Fibroblast of lung (primary cell): ENCODE measurements at regions not wholly inside any gene's neighbourhood (a gene's known extent, or its start where the extent isn't known, plus 50 kb on each side); places are given as distances from the start of the nearest gene placed in this dataset.

Source experiments
- DNase-seq, 2 donors: peaks; one replicate each; pipeline versions ENCODE4 v3.0.0 to v3.0.0-alpha.2; 2010; ENCODE audit warnings: low read depth in 2 of 2
- H2AFZ ChIP-seq: 2 replicates; pipeline ENCODE4 v1.5.1; 2012; ENCODE audit warnings: low read length, control low read depth, inconsistent platforms
- H3K27ac ChIP-seq: 2 replicates; pipeline ENCODE4 v1.5.1; 2011; ENCODE audit warnings: low read length, control low read depth; ENCODE audit not compliant: insufficient read depth
- H3K27me3 ChIP-seq: 2 replicates; pipeline ENCODE4 v1.5.1; 2011; ENCODE audit warnings: mild to moderate bottlenecking, low read length; ENCODE audit not compliant: control insufficient read depth, insufficient read depth
- H3K36me3 ChIP-seq: 2 replicates; pipeline ENCODE4 v1.5.1; 2011; ENCODE audit warnings: low read length; ENCODE audit not compliant: control insufficient read depth, insufficient read depth
- H3K4me1 ChIP-seq: 2 replicates; pipeline ENCODE4 v1.5.1; 2011; ENCODE audit warnings: low read length; ENCODE audit not compliant: control insufficient read depth, insufficient read depth; ENCODE audit errors: extremely low read depth
- H3K4me2 ChIP-seq: 2 replicates; pipeline ENCODE4 v1.5.1; 2011; ENCODE audit warnings: low read length, control low read depth; ENCODE audit not compliant: insufficient read depth; ENCODE audit errors: extremely low read depth
- H3K4me3 ChIP-seq, 4 experiments: fragments of 200-600 bp in 1 of 4; sonication (generic) in 1 of 4; replicated peaks in 1 of 4; 2 replicates each; pipeline ENCODE4 v1.5.1; 2011 to 2016; ENCODE audit warnings: low read length in 4 of 4, low read depth in 3 of 4, mild to moderate bottlenecking in 3 of 4, control low read depth in 2 of 4, inconsistent platforms in 1 of 4, mixed read lengths in 1 of 4; ENCODE audit not compliant: insufficient read depth in 1 of 4; ENCODE audit errors: control extremely low read depth in 1 of 4
- H3K79me2 ChIP-seq: 2 replicates; pipeline ENCODE4 v1.5.1; 2012; ENCODE audit warnings: mild to moderate bottlenecking, low read length, inconsistent platforms; ENCODE audit not compliant: control insufficient read depth, insufficient read depth
- H3K9ac ChIP-seq: 2 replicates; pipeline ENCODE4 v1.5.1; 2011; ENCODE audit warnings: mild to moderate bottlenecking, low read length, control low read depth; ENCODE audit not compliant: insufficient read depth
- H3K9me3 ChIP-seq: 2 replicates; pipeline ENCODE4 v1.5.1; 2012; ENCODE audit warnings: low read depth, low read length; ENCODE audit not compliant: control insufficient read depth, insufficient read depth
- H4K20me1 ChIP-seq: 2 replicates; pipeline ENCODE4 v1.5.1; 2011; ENCODE audit warnings: low read length; ENCODE audit not compliant: control insufficient read depth, insufficient read depth; ENCODE audit errors: extremely low read depth
- EZH2 ChIP-seq: IDR thresholded peaks from 2 replicates; pipeline ENCODE4 v1.5.1; 2012; ENCODE audit warnings: low read length, control low read depth, mild to moderate bottlenecking; ENCODE audit errors: missing control alignments
- TF ChIP-seq, protein P1 (sequence below), 2 donors: IDR thresholded peaks in 1 of 2; conservative IDR thresholded peaks in 1 of 2; 1 replicate in 1 of 2; 2 replicates in 1 of 2; pipeline ENCODE4 v1.5.1; 2011 to 2012; ENCODE audit warnings: low read length in 2 of 2, control low read depth in 1 of 2, inconsistent platforms in 1 of 2, low read depth in 1 of 2, mild to moderate bottlenecking in 1 of 2

DNA sequence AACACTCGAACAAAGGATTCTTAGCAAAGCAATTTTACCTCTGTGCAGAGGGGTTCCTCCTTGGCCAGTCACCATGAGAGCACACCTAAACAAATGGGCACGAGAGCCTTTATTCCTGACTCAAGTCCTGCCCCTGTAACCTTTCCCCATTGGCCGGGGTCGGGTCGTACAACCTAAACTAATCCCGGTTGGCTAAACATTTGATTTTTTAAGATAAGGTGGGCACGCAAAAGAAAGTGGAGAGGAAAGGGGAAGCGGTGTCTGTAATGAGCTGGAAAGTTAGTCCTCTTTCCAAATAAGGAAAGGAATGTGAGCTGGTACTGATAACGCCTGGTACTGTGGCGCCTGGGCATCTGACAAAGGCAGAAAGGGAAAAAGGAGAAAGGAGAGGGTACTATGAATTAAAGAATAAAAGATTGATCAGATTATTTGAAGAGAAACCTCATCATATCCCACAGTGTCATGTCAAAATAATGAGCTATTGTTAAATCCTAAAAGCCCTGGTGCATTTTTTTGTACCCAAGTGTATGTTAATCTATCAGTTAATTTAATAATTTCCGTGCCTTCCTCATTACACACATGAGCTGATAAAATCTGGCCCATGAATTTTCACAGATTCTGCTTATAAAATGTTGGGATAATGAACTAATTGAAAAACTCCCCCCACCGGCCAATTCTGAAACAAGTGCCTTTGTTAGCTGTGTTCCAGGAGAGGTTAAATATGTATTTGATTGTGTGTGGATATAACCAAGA is 335.7 kb downstream of the RFC3 start:
- no peak overlapping the region for H3K4me3 ChIP-seq
- no peak overlapping the region for H3K9ac ChIP-seq
- no peaks in the 10 kb centered on the region for H3K36me3 ChIP-seq
- H3K4me1 ChIP-seq, result peaks cover 2% of the 10 kb centered on the region
- H3K79me2 ChIP-seq, result no peaks in the 10 kb centered on the region
- no peak overlapping the region for H3K27ac ChIP-seq
- no peak overlapping the region for H3K4me2 ChIP-seq
- no peaks in the 10 kb centered on the region for H3K27me3 ChIP-seq
- no peak for TF ChIP-seq EZH2
- TF ChIP-seq, protein P1, sequence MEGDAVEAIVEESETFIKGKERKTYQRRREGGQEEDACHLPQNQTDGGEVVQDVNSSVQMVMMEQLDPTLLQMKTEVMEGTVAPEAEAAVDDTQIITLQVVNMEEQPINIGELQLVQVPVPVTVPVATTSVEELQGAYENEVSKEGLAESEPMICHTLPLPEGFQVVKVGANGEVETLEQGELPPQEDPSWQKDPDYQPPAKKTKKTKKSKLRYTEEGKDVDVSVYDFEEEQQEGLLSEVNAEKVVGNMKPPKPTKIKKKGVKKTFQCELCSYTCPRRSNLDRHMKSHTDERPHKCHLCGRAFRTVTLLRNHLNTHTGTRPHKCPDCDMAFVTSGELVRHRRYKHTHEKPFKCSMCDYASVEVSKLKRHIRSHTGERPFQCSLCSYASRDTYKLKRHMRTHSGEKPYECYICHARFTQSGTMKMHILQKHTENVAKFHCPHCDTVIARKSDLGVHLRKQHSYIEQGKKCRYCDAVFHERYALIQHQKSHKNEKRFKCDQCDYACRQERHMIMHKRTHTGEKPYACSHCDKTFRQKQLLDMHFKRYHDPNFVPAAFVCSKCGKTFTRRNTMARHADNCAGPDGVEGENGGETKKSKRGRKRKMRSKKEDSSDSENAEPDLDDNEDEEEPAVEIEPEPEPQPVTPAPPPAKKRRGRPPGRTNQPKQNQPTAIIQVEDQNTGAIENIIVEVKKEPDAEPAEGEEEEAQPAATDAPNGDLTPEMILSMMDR (conservative IDR thresholded peaks at IDR 0.05 in 1 of 2, IDR thresholded peaks at IDR 0.05 in 1 of 2; ENCODE audit: low read depth in 1 of 2, low read length in 2 of 2), result no peak
- no peak overlapping the region for H2AFZ ChIP-seq
- H4K20me1 ChIP-seq, result no peaks in the 10 kb centered on the region
- DNase-seq, result no peak
- no peaks in the 10 kb centered on the region for H3K9me3 ChIP-seq

DNA sequence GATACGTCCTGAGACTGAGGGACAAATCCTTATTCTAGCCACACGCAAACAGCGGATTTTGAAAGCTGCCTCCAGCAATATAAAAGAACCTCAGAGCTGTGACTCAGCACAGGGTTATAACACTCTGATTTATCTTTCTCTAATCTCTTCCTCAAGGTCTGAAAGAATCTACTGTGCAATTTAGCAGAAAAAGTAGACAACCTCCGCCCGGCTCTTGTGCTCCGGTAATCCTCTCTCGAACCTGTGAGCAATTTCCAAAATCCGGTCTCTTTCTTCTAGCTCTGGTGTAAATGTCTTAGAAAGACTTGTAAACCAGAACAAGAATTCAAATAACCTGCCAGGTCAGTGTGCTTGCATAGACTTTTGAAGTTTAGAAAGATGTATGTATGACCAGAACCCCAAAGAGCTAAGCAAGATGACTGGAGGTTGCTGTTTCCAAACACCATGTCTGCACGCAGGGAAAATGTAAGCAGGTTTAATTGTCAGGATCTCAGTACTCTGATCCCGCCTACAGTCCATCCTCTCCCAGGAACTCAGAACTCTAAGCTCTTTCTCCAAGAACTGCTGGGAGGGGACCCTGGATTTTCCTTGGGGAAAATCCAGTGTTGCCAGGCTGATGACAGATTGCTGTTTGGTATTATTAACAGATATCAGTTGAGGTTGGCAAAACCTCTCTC is 338.1 kb downstream of the RFC3 start:
- Histone ChIP-seq H2AFZ (no peak overlapping the region), H4K20me1 (no peaks in the 10 kb centered on the region), H3K4me3 (no peak overlapping the region), H3K27ac (peak overlapping the region; percentile 37), H3K36me3 (no peaks in the 10 kb centered on the region), H3K9me3 (no peaks in the 10 kb centered on the region), H3K79me2 (no peaks in the 10 kb centered on the region), H3K4me1 (peaks cover 2% of the 10 kb centered on the region), H3K9ac (no peak overlapping the region), H3K27me3 (no peaks in the 10 kb centered on the region), H3K4me2 (no peak overlapping the region)
- TF ChIP-seq, protein P1 (conservative IDR thresholded peaks at IDR 0.05 in 1 of 2, IDR thresholded peaks at IDR 0.05 in 1 of 2; ENCODE audit: low read depth in 1 of 2, low read length in 2 of 2), result no peak
- no peak for TF ChIP-seq EZH2
- peak; percentile 23 to 83 for DNase-seq

DNA sequence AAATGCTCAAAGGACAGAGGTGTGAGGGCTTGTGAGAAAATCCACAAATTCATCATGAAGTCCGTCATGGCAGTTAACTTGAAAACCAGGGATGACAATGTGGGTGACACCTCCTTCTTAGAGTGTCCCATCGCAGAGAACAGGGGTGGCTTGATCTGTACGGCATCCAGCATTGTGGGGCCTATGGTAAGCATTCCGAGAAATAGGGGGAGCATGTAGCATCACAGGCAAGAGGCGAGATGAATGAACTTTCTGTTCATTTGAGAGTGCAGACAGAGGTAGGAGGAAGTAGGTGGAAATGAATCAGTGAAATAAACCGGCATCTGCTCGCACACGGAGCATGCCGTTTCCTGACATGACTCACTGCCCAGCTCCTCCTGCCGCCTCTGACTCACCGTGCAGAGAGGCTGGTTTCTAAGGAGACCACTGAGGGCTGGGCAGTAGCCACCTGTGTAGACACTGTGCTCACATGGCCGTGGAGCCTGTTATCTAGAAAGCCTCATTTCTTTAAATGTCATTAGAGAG is 339.0 kb downstream of the RFC3 start:
- H3K9ac ChIP-seq, result no peak overlapping the region
- no peaks in the 10 kb centered on the region for H3K27me3 ChIP-seq
- H3K4me3 ChIP-seq, result no peak overlapping the region
- H4K20me1 ChIP-seq, result no peaks in the 10 kb centered on the region
- peak overlapping the region; percentile 37 for H3K27ac ChIP-seq
- peak overlapping the region; percentile 77 for H2AFZ ChIP-seq
- TF ChIP-seq, protein P1 (conservative IDR thresholded peaks at IDR 0.05 in 1 of 2, IDR thresholded peaks at IDR 0.05 in 1 of 2; ENCODE audit: low read depth in 1 of 2, low read length in 2 of 2), result no peak
- no peak for TF ChIP-seq EZH2
- H3K4me1 ChIP-seq, result peaks cover 2% of the 10 kb centered on the region
- H3K9me3 ChIP-seq, result no peaks in the 10 kb centered on the region
- H3K79me2 ChIP-seq, result no peaks in the 10 kb centered on the region
- DNase-seq, result peak; percentile 83 to 99
- H3K36me3 ChIP-seq, result no peaks in the 10 kb centered on the region
- peak overlapping the region; percentile 72 for H3K4me2 ChIP-seq
